MM.1S (cell line): ENCODE measurements at regions not wholly inside any gene's neighbourhood (a gene's known extent, or its start where the extent isn't known, plus 50 kb on each side); places are given as distances from the start of the nearest gene placed in this dataset.

Experiments used
- DNase-seq: peaks from one replicate; pipeline ENCODE4 v3.0.0-alpha.2; 2015
- H2AFZ ChIP-seq: fragments of 300-600 bp; sonication (generic); 2 replicates; pipeline ENCODE4 v1.6.0; 2016; ENCODE audit warnings: antibody characterized with exemption, low read length
- H3F3A ChIP-seq: fragments of 300-600 bp; sonication (generic); 2 replicates; pipeline ENCODE4 v1.6.1; 2016; ENCODE audit warnings: mild to moderate bottlenecking, antibody characterized with exemption, low read length, moderate library complexity, mixed read lengths; ENCODE audit not compliant: insufficient read depth
- H3K27ac ChIP-seq: fragments of 300-600 bp; sonication (generic); 2 replicates; pipeline ENCODE4 v1.5.1; 2016; ENCODE audit warnings: mild to moderate bottlenecking, low read length
- H3K27me3 ChIP-seq: fragments of 300-600 bp; sonication (generic); replicated peaks from 2 replicates; pipeline ENCODE4 v1.6.0; 2016; ENCODE audit warnings: low read length; ENCODE audit not compliant: insufficient read depth
- H3K36me3 ChIP-seq: fragments of 300-600 bp; sonication (generic); replicated peaks from 2 replicates; pipeline ENCODE4 v1.6.1; 2016; ENCODE audit warnings: mild to moderate bottlenecking, low read length, mixed read lengths; ENCODE audit not compliant: insufficient read depth
- H3K4me1 ChIP-seq: fragments of 300-600 bp; sonication (generic); 2 replicates; pipeline ENCODE4 v1.6.1; 2016; ENCODE audit warnings: low read length, mixed read lengths
- H3K4me2 ChIP-seq: fragments of 300-600 bp; sonication (generic); 2 replicates; pipeline ENCODE4 v1.6.0; 2016; ENCODE audit warnings: low read depth, low read length
- H3K4me3 ChIP-seq: fragments of 300-600 bp; sonication (generic); 2 replicates; pipeline ENCODE4 v1.5.1; 2016; ENCODE audit warnings: low read length, mixed read lengths
- H3K79me2 ChIP-seq: fragments of 300-600 bp; sonication (generic); 2 replicates; pipeline ENCODE4 v1.6.1; 2016; ENCODE audit warnings: mixed run types, low read length, mixed read lengths
- H3K9ac ChIP-seq: fragments of 300-600 bp; sonication (generic); 2 replicates; pipeline ENCODE4 v1.6.1; 2016; ENCODE audit warnings: low read length, mixed read lengths
- H3K9me2 ChIP-seq: fragments of 300-600 bp; sonication (generic); replicated peaks from 2 replicates; pipeline ENCODE4 v1.6.1; 2016; ENCODE audit warnings: mild to moderate bottlenecking, low read length, mixed read lengths; ENCODE audit not compliant: insufficient read depth
- H3K9me3 ChIP-seq: fragments of 300-600 bp; sonication (generic); replicated peaks from 2 replicates; pipeline ENCODE4 v1.6.1; 2016; ENCODE audit warnings: mild to moderate bottlenecking, low read length, mixed read lengths; ENCODE audit not compliant: insufficient read depth
- H4K20me1 ChIP-seq: fragments of 300-600 bp; sonication (generic); 2 replicates; pipeline ENCODE4 v1.6.1; 2016; ENCODE audit warnings: mild to moderate bottlenecking, low read length, moderate library complexity, mixed read lengths; ENCODE audit not compliant: insufficient read depth
- CTCF ChIP-seq: fragments of 300-600 bp; sonication (generic); IDR thresholded peaks from 2 replicates; pipeline ENCODE4 v1.5.1; 2016; ENCODE audit warnings: antibody characterized with exemption, low read length, mixed read lengths
- EZH2 ChIP-seq: fragments of 300-600 bp; sonication (generic); optimal IDR thresholded peaks from 2 replicates; pipeline ENCODE3; 2017; ENCODE audit warnings: low read depth, mild to moderate bottlenecking, antibody characterized with exemption, low read length, mixed read lengths
- EZH2phosphoT487 ChIP-seq: fragments of 300-600 bp; sonication (generic); IDR thresholded peaks from 2 replicates; pipeline ENCODE4 v1.6.1; 2018; ENCODE audit warnings: antibody characterized with exemption, low read length

- H3K4me2 ChIP-seq: no peak overlapping the region
- no peaks in the 10 kb centered on the region for H4K20me1 ChIP-seq
- H3K79me2 ChIP-seq: no peaks in the 10 kb centered on the region
- H3K4me3 ChIP-seq: no peak overlapping the region
- no peak overlapping the region for H2AFZ ChIP-seq
- H3K9me2 ChIP-seq: no peaks in the 10 kb centered on the region
- H3K27me3 ChIP-seq: no peaks in the 10 kb centered on the region
- no peaks in the 10 kb centered on the region for H3K9me3 ChIP-seq
- DNase-seq: no peak
- no peak for TF ChIP-seq EZH2
- no peak for TF ChIP-seq CTCF
- TF ChIP-seq EZH2phosphoT487: no peak
- no peak overlapping the region for H3K27ac ChIP-seq
- no peaks in the 10 kb centered on the region for H3K4me1 ChIP-seq
- no peaks in the 10 kb centered on the region for H3K36me3 ChIP-seq
- H3K9ac ChIP-seq: no peak overlapping the region
- no peaks in the 10 kb centered on the region for H3F3A ChIP-seq
Measured at GRCh38 chr2:121977326-121977725, 221.9 kb downstream of the TSN start.

DNA sequence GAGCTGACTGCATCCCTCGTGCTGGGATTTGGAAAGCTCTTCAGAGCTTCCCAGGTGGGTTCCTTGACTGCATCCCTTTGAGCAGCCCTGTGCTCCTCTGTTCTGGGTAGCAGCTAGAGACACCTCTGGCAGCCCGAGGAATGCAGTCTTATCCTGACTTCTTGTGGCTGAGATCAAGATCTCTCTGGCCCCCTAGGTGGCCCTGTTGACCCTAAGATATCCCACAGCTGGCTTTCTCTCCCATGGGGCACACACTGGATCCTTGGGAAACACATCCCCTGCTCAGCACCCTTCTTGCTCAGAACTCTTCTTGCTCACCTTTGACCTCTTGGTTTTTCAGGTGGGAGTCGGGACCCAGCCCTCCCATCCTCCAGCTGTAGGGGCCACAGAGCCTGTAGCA lies 237.2 kb downstream of the TSN start:
- H4K20me1 ChIP-seq: no peaks in the 10 kb centered on the region

GRCh38 chr2:121993682-121994081 lies 238.2 kb downstream of the TSN start:
- TF ChIP-seq EZH2: no peak
- TF ChIP-seq EZH2phosphoT487: no peak
- TF ChIP-seq CTCF: no peak

More for the DNA sequence above, 237.2 kb downstream of the TSN start:
- Histone ChIP-seq H3K27ac (no peak overlapping the region), H3K4me3 (no peak overlapping the region), H3K36me3 (no peaks in the 10 kb centered on the region), H3K4me2 (no peak overlapping the region), H3K9me3 (no peaks in the 10 kb centered on the region), H2AFZ (no peak overlapping the region), H3K9ac (no peak overlapping the region), H3K79me2 (no peaks in the 10 kb centered on the region), H3F3A (no peaks in the 10 kb centered on the region), H3K9me2 (no peaks in the 10 kb centered on the region), H3K4me1 (peaks cover 16% of the 10 kb centered on the region), H3K27me3 (no peaks in the 10 kb centered on the region)
- DNase-seq: no peak
- TF ChIP-seq CTCF (no peak), EZH2phosphoT487 (no peak), EZH2 (no peak)

More at GRCh38 chr2:121993682-121994081, 238.2 kb downstream of the TSN start:
- Histone ChIP-seq H3K9me2 (no peaks in the 10 kb centered on the region), H4K20me1 (no peaks in the 10 kb centered on the region), H3K79me2 (no peaks in the 10 kb centered on the region), H3K27ac (no peak overlapping the region), H3K36me3 (no peaks in the 10 kb centered on the region), H3K4me2 (peak overlapping the region; percentile 41; the same call in 1 of the 2 replicates), H3K4me1 (peaks cover 16% of the 10 kb centered on the region), H3K9ac (no peak overlapping the region), H3F3A (no peaks in the 10 kb centered on the region), H3K27me3 (no peaks in the 10 kb centered on the region), H3K9me3 (no peaks in the 10 kb centered on the region), H3K4me3 (no peak overlapping the region), H2AFZ (no peak overlapping the region)
- no peak for DNase-seq
